ENCODE measurements at regions not wholly inside any gene's neighbourhood (a gene's known extent, or its start where the extent isn't known, plus 50 kb on each side); places are given as distances from the start of the nearest gene placed in this dataset.

- FAIRE-seq (peak; percentile 7), DNase-seq (ENCODE audit: low read depth) (no peak)
- Histone ChIP-seq H3K36me3 (ENCODE audit: control insufficient read depth, insufficient read depth, low read length) (no peaks in the 10 kb centered on the region), H3K4me3 (ENCODE audit: low read depth, low read length) (no peak overlapping the region), H3K27me3 (ENCODE audit: control insufficient read depth, insufficient read depth, low read length) (no peaks in the 10 kb centered on the region)
- TF ChIP-seq CTCF (IDR thresholded peaks at IDR 0.05; ENCODE audit: insufficient read depth, low read length, severe bottlenecking) = no peak
These were observed 664.8 kb downstream of the PCDH18 start for GRCh38 chr4:136867465-136867864.

GRCh38 chr4:136865526-136865925 lies 666.8 kb downstream of the PCDH18 start:
- TF ChIP-seq CTCF (IDR thresholded peaks at IDR 0.05; ENCODE audit: insufficient read depth, low read length, severe bottlenecking) = no peak
- no peak for FAIRE-seq
- Histone ChIP-seq H3K4me3 (ENCODE audit: low read depth, low read length) (no peak overlapping the region), H3K36me3 (ENCODE audit: control insufficient read depth, insufficient read depth, low read length) (no peaks in the 10 kb centered on the region), H3K27me3 (ENCODE audit: control insufficient read depth, insufficient read depth, low read length) (no peaks in the 10 kb centered on the region)
- DNase-seq (ENCODE audit: low read depth) = no peak

GRCh38 chr4:136864604-136865185 lies 667.6 kb downstream of the PCDH18 start:
- H3K36me3 ChIP-seq (ENCODE audit: control insufficient read depth, insufficient read depth, low read length) = no peaks in the 10 kb centered on the region
- no peaks in the 10 kb centered on the region for H3K27me3 ChIP-seq (ENCODE audit: control insufficient read depth, insufficient read depth, low read length)
- TF ChIP-seq CTCF (IDR thresholded peaks at IDR 0.05; ENCODE audit: insufficient read depth, low read length, severe bottlenecking) = peak; percentile 58
- FAIRE-seq (no peak), DNase-seq (ENCODE audit: low read depth) (peak; percentile 50)
- no peak overlapping the region for H3K4me3 ChIP-seq (ENCODE audit: low read depth, low read length)

- Histone ChIP-seq H3K4me3 (ENCODE audit: low read depth, low read length) (no peak overlapping the region), H3K27me3 (ENCODE audit: control insufficient read depth, insufficient read depth, low read length) (no peaks in the 10 kb centered on the region), H3K36me3 (ENCODE audit: control insufficient read depth, insufficient read depth, low read length) (no peaks in the 10 kb centered on the region)
- FAIRE-seq (no peak), DNase-seq (ENCODE audit: low read depth) (no peak)
- no peak for TF ChIP-seq CTCF (IDR thresholded peaks at IDR 0.05; ENCODE audit: insufficient read depth, low read length, severe bottlenecking)
These were observed 668.5 kb downstream of the PCDH18 start for GRCh38 chr4:136863756-136864155.

- FAIRE-seq = no peak
- Histone ChIP-seq H3K36me3 (ENCODE audit: control insufficient read depth, insufficient read depth, low read length) (no peaks in the 10 kb centered on the region), H3K4me3 (ENCODE audit: low read depth, low read length) (no peak overlapping the region), H3K27me3 (ENCODE audit: control insufficient read depth, insufficient read depth, low read length) (no peaks in the 10 kb centered on the region)
- no peak for TF ChIP-seq CTCF (IDR thresholded peaks at IDR 0.05; ENCODE audit: insufficient read depth, low read length, severe bottlenecking)
- no peak for DNase-seq (ENCODE audit: low read depth)
These were observed 669.6 kb downstream of the PCDH18 start for GRCh38 chr4:136862653-136863052.

- Histone ChIP-seq H3K36me3 (ENCODE audit: control insufficient read depth, insufficient read depth, low read length) (no peaks in the 10 kb centered on the region), H3K27me3 (ENCODE audit: control insufficient read depth, insufficient read depth, low read length) (no peaks in the 10 kb centered on the region), H3K4me3 (ENCODE audit: low read depth, low read length) (no peak overlapping the region)
- no peak for TF ChIP-seq CTCF (IDR thresholded peaks at IDR 0.05; ENCODE audit: insufficient read depth, low read length, severe bottlenecking)
- DNase-seq (ENCODE audit: low read depth) (no peak), FAIRE-seq (no peak)
These were observed 671.2 kb downstream of the PCDH18 start for GRCh38 chr4:136861091-136861490.
